HG03457 (cell line): ENCODE measurements at regions not wholly inside any gene's neighbourhood (a gene's known extent, or its start where the extent isn't known, plus 50 kb on each side); places are given as distances from the start of the nearest gene placed in this dataset.

Experiments used
- ATAC-seq: cut with Tn5 transposase; IDR thresholded peaks from one replicate; pipeline ENCODE4 v1.9.1; 2021; ENCODE audit warnings: moderate number of reproducible peaks; ENCODE audit not compliant: unreplicated experiment

DNA sequence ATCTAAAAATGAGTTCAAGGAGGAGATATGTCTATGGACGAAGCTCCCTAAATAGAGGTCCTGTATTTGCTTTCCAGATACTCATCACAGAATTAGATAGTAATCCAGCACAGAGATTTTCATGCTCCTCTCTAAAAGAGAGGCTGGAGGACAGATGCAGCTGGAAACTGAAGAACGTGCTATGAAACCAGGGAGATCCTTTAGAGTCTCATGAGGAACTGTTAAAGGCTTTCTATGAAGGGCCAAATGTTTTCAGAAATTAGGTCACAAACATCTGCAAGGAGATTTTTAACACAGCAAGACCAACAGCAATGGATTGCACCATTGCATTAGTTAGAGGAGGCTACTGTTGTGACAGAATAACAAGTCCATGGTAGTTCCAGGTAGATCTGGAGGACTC lies 95.6 kb upstream of the ARHGAP20 start:
- ATAC-seq, result no peak

DNA sequence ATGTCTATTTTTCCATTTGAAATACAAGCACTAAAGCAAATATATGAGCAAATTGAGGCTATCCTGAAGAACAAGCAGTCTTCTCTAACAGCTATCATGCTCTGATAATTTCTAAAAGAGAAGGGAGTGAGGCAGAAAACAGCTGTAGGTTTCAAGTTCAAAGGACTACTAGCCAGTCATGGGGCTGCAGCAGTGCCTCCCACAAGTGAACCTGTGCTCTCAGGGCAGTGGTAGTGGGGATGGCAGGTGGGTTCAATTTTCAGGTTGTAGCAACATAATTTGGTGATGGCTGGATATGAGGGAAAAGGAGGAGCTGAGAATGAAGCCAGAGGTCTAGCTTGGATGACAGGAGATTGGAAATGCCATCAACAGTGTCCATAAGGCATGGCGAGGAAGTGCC lies 93.5 kb upstream of the ARHGAP20 start:
- no peak for ATAC-seq

DNA sequence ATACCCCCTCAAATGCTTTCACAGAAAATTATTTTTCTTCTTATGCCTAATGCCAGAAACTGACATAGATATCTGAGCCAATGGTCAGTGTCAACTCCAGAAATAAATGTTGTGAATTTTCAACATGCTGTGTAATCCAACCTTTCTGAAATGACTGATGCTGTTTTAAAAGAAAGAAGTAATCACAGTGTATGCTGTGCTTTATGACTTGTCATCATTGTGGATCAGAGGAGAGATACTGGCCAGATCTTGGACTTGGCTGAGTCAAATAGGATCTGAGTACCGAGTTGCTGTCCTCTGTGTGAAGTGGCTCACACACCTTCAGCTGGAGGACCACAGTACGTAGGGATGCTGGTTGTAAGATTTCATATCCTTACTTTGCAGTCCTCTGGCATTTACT lies 89.9 kb upstream of the ARHGAP20 start:
- no peak for ATAC-seq

DNA sequence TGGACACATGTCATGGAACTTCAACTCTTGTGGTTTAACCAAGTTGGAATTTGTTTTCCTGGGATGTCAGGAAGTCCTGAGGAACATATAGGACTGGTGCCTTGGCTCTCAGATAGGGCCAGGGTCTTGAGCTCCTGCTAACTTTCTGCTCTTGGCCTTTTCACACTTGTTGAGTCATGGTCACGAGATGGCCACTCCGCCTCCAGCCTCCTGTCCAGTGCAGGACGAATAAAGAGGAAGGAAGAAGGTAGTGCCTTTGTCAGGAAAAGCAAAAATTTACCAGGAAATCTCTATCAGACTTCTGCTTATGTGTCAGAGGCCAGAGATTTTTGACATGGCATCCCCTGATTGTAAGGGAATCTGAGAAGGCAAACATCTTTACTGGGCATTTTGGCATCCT lies 89.1 kb upstream of the ARHGAP20 start:
- ATAC-seq, result no peak

DNA sequence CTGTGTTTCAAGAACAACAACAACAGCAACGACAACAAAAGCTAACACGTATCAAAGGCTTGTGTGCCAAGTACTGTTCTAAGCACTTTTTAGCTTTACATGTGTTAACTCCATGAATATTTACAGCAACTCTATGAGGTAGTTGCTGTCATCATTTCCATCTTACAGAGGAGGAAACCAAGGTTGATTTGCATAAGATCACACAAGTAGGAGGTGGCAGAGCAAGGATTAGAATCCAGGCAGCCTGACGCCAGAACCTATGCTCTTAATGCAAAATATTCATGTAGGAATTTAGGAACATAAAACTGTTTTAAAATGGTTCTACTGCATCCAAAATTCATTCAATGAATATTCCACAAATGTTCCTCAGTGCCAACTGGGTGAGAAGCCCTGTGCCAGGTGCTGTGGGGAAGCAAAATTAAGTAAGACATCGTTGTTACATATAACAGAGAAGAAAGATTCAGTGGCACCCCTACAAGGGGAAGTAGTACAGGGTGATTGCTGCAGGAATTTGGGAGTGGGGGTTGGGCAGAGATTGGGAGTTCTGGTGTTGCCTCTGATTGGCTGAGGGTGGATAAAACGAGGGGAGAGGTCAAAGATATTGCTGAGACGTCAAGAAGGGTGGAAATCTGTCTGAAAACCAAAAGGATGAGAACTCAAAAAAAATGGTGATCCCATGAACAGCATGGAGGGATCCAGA lies 86.1 kb upstream of the ARHGAP20 start:
- ATAC-seq, result no peak

DNA sequence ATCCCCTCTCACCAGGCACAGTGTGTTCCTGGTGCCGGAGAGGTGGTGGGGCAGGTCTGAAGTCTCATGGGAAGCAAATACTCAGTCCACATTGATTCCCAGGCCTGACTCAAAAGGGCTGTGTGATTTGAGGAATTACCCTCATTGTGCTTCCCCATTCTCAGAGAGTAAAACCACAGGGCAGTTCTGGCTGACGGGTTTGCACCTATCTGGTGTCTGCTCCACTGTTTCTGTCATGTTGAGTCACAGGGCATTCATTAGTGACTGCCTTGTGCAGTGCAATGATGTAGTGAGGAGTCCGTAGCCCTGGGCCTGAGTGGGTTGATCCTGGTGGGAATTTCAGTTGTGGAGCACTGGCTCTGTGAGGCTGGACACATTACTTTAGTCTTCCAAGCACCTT lies 85.2 kb upstream of the ARHGAP20 start:
- ATAC-seq, result peak; percentile 80

DNA sequence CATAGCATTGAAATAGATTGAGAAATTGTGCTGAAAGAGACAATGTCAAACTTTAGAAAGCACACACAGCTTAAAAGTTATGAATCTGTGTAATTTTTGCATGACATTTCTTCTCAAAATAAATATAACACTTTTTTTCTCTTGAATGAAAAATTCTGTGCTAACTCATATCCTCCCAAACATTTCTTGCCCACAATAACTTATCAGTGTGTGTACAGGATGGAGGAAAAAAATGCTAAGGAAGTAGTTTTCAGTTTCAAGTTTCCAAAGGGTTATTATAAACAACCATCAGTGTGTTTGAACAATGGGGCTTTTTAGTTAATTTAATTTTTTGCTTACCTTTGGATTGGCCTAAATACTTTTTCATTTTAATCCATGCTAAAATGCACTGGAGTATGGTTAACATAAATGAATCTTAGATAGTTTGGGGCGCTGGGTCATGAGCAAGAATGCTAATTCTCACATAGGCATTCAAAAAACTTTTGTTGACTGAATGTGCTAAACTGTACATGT lies 82.9 kb upstream of the ARHGAP20 start:
- ATAC-seq, result no peak

DNA sequence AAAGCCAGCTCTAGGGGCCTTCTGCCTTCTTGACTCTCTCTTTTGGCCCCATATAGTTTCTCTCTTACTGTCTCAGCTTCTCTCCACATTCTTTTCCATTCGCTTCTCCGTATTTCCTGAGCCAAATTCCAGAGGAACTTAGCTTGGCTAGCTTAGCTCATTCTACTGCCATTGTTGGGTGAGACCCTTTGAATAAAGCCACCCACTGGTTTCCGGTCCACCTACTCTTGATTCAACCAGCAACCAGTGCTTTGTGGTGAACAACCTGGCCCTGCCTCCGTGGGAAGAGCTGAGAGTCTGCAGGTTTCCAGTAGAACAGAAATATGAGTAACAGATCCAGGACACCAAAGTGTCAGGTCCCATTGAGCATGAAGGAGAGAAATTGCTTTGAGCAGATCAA lies 81.3 kb upstream of the ARHGAP20 start:
- ATAC-seq, result no peak

DNA sequence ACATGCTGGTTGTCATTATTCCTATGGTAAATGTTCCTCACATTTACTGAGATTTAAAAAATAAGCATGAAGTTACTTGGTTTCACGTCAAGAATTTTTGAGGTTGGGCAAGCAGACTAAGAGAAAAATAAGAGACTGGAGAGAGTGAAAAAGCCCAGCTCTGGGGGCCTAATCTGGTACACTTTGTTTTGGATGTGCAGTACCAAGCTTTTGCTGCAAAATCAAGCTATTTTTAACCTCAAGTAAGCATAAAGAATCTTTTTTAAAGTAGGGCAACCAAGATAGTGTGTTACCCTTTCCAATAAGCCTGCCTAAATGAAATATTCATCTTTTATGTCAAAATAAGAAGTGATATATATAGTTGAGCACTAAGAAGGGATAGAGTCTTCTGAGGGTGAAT lies 79.4 kb upstream of the ARHGAP20 start:
- no peak for ATAC-seq

DNA sequence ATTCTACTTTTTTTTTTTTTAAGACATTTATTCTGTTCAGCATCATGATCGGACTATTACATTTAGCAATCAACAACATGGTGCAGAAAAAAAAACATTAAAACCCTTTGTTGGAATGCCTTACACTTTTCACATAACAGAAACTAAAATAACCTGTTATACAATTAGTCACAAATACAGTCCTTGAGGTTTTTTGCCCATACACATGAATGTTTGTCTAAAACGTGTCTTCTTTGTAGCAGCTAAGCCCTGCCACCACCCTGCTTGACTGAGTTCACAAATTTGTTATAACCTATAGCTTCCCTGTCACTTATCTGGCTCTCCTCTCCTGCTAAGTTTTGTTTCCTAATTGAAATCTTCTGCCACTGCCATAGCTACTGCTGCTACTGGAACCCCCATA lies 75.4 kb upstream of the ARHGAP20 start:
- no peak for ATAC-seq

DNA sequence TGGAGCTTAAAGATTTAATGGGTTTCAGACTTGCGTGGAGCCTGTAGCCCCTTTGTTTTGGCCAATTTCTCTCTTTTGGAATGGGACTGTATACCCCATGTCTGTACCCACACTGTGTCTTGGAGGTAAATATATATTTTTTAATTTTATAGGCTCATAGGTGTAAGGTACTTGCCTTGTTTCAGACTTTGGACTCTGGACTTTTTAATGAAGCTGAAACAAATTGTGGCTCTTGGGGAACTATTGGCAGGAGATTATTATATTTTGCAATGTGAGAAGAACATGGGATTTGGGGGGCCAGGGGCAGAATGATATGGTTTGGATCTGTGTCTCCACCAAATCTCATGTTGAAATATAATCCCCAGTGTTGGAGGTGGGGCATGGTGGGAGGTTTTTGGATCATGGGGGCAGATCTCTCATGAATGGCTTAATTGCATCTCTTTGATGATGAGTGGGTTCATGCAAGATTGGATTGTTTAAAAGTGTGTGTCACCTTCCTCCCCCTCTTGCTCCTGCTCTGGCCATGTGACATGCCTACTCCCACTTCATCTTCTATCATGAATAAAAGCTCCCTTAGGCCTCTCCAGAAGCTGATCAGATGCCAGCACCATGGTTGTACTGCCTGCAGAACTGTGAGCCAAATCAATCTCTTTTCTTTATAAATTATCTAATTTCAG lies 74.1 kb upstream of the ARHGAP20 start:
- no peak for ATAC-seq

DNA sequence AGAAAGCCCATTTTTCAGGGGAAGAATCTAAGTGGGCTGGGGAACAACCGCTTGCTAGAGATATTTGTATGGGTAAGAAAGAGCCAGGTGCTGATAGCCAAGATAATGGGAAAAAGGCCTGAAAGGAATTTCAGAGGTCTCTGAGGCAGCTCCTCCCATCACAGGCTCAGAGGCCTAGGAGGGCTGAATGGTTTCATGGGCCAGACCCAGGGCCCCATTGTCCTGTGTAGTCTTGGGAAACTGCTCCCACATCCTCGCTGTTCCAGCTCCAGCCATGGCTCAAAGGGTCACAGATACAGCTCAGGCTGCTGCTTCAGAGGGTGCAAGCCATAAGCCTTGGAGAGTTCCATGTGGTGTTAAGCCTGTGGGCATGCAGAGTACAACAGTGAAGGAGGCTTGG lies 73.2 kb upstream of the ARHGAP20 start:
- no peak for ATAC-seq

DNA sequence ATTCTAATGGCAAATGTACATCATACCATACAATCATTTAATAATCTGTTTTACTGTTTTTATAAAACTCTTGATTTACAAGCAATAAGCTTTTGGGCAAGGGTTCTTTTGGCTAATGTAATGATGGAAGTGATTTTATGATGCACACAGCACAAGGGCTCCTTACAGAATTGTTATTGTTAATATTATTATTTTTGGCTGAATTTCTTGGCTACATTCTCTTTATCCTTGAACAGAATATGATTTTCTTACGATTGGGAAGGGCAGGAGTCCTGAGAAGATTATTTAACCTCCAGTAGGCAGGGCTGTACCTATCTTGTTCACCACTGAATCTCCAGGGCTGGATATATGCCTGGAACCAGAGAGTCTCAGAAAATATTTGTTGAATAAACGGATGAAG lies 70.4 kb upstream of the ARHGAP20 start:
- ATAC-seq, result no peak

DNA sequence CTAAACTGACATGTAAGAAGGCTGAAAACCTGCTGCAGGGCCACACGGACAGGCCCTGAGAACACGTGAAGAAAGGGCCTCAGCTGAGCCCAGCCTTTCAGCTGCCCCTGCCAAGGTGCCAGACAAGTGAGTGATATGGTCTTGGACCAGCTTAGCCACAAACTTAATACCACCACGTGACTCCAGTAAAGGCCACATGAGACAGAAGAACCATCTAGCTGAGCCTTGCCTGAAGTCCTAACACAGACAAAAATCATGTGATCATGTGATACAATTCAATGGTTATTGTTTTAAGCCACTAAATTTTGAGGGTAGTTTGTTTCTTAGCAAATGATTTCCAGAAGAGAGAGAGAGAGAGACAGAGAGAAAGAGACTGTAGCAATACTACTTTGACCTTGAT lies 66.9 kb upstream of the ARHGAP20 start:
- no peak for ATAC-seq

DNA sequence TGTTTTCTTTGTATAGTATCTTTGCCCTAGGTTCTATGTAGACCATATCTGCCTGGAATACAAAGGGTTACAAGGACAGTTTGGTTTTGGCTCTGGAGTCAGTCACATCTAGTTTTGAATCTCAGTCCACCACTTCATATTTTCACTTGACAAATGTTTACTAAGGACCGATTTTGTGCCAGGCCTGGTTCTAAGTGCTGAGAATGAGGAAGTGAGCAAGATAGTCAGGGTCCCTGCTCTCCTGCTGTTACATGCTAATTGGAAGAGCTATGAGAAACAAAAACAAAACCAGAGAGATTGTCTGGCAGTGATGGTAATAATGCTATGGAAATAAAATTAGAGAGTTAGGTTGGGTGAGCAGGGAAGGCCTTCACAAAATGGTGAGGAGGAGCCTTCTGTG lies 66.1 kb upstream of the ARHGAP20 start:
- ATAC-seq, result no peak

DNA sequence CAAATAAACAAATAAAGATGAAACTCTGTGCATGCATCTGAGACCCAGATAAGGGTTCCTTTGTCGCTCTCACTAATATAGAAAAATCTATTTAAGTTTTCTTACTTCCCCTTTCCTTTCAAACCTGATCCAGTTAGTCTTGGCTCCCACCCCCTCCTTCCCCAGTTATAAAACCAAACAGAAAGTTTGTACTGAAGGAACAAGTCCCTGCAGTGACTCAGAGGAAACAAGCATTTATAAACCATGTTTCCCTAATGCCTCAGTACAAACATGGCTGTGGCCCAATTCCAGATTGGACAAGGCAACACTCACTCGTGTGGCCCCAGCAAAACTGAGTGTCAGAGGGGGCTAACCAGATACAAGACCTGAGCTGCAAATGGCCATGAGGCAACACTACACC lies 65.5 kb upstream of the ARHGAP20 start:
- ATAC-seq, result no peak

DNA sequence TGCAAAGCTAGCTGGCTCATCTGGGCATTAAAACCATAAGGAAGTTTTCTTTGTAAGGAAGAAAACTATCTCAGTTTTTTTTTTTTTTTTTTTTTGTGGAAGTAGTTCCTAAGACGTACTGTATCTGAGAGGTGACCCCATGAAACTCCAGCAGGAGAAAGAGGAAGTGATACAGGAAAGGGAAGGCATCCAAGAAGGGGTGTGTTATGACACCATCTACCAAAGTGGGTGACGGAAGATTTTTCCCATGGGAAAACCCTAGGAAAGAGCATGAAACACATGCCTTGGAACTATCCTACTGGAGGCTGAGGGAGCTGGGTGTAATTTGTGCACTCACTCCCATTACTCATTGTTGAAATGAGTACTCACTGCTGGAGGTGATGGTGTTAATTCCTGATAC lies 63.8 kb upstream of the ARHGAP20 start:
- ATAC-seq, result no peak

DNA sequence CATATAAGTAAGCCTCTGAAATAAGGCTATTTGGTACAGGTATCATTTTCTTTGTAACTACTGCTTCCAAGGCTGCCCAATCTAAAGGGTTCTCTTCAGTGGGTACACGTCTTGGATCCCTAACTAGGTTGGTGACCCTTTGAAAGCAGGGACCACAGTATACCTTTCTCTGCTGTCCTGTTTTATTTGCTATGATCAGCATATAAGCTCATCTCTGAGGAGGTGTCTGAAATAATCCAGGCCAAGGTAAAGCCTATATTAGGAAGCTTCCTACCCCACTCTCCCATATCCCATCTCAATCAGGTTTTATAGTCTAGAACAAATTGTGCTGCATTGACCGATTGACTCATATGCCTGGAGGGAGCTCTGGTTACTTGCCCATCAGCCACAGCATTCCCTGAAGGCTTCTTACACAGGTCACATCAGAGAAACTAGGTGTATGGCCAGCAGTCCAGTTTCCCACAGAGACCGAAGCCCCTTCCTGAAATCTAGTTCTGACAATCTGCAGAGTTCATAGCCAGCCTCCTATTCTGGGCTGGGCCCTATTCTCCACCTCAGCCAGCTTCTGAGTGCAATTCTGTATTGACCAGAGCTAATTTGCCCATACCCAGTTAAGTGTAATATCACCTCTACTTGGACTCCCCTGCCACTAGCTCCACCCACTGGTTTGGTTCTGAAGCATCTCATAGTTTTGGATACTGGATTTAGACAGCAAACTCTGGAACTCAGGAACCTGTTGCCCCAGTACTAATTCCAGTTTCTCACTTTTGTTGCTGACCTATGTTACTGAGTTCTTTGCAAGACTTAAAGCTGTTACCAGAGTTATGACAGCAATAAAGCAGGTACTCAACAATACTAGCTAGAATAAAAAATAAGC lies 62.1 kb upstream of the ARHGAP20 start:
- ATAC-seq, result no peak

DNA sequence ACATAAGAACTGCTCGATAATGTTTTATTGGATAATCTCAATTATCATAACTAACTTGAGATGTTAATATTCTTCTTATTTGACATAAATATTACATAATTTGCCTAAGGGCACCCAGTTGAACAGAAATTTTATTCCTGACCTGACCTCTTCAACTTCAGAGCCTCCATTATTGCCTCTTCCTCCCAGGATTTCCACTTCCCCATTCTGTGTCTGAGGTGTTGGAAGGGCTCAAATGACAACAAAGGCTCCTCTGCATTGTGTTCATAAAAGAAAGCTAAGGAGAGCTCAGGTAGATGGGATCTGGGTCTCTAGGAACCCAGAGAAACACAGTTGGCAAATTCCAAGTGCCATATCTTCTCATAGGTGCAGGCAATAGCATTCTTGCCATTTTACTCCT lies 61.2 kb upstream of the ARHGAP20 start:
- no peak for ATAC-seq

DNA sequence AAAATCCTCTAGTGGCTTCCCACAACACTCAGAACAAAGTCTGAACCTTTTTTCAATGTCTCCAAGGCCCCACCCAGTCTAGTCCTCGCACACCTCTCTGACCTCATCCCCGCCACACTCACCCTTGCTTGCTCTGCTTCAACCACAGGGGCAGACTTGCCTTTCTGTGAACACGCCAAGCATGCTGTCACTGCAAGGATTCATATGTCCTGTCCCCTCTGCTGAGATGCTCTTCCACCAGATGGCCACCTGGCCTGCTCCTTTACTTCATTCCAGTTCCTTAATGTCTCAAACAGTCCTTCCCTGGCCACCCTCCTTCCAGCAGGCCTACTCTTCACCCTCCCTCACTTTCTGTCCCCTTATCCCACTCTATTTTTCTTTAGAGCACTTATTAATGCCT lies 60.6 kb upstream of the ARHGAP20 start:
- no peak for ATAC-seq

DNA sequence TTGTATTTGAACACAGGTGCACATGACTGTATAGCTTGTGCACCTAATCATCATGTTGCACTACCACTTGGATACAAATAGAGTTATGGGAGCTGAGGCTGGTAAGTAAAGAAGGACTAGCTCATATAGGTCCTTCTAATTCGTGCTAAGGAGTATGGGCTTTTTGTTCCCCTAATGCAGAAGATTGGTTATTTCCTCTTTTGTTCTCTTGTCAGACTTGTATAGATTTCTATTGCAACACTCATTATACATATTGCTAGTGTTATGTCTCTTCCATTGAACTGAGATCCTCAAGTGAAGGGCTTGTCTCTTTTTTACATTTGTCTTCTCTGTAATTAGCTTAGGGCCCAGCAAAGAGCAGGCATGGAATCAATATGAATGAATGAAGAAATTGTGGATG lies 54.1 kb upstream of the ARHGAP20 start:
- ATAC-seq, result no peak

DNA sequence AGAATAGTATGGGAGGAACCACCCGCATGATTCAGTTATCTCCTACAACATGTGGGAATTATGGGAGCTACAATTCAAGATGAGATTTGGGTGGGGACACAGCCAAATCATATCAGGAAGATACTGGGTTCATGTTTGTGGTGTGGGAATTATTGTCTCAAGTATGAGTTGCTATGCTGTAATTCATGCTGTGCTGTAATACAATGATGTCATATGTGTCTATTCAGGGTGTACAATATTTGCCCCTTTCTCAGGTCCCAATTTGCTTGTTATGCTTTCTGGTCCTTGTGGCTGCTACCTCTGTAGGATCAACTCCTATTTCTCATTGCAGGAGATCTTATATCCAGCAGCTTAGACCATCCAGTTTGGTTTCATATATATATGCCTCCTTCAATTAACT lies 52.2 kb upstream of the ARHGAP20 start:
- ATAC-seq, result no peak
